ENCODE measurements at regions not wholly inside any gene's neighbourhood (a gene's known extent, or its start where the extent isn't known, plus 50 kb on each side); places are given as distances from the start of the nearest gene placed in this dataset.

GRCh38 chr12:88354691-88355090, 212.6 kb downstream of the TMTC3 start:
- no peak for DNase-seq (ENCODE audit: low spot score)
- TF ChIP-seq TAF1 (conservative IDR thresholded peaks at IDR 0.05) (no peak), MAX (IDR thresholded peaks at IDR 0.05) (no peak), HNF4A (conservative IDR thresholded peaks at IDR 0.05) (no peak), RAD21 (IDR thresholded peaks at IDR 0.05) (no peak), JUND (IDR thresholded peaks at IDR 0.05) (no peak), GABPA (IDR thresholded peaks at IDR 0.05 in 1 of 2, conservative IDR thresholded peaks at IDR 0.05 in 1 of 2) (no peak), ZBTB33 (IDR thresholded peaks at IDR 0.05) (no peak), HNF4G (IDR thresholded peaks at IDR 0.05) (no peak), ATF3 (IDR thresholded peaks at IDR 0.05) (no peak), REST (IDR thresholded peaks at IDR 0.05) (no peak), YY1 (IDR thresholded peaks at IDR 0.05) (no peak), SP1 (IDR thresholded peaks at IDR 0.05) (no peak), FOXA1 (IDR thresholded peaks at IDR 0.05) (no peak), RXRA (IDR thresholded peaks at IDR 0.05) (no peak), EGR1 (IDR thresholded peaks at IDR 0.05; ENCODE audit: low read depth in 2 of 2) (no peak), FOXA2 (IDR thresholded peaks at IDR 0.05) (no peak), NR2F2 (IDR thresholded peaks at IDR 0.05) (no peak)
- 88% methylated on average over 4 of the region's 4 CpGs for WGBS

GRCh38 chr12:88360343-88360742, 218.2 kb downstream of the TMTC3 start:
- TF ChIP-seq HNF4A (conservative IDR thresholded peaks at IDR 0.05): peak in 1 of 2 donors; percentile 25
- TF ChIP-seq RAD21 (IDR thresholded peaks at IDR 0.05): no peak
- TF ChIP-seq FOXA2 (IDR thresholded peaks at IDR 0.05): no peak
- Histone ChIP-seq H3K9me3 (ENCODE audit: control insufficient read depth in 4 of 4, low read length in 3 of 4) (no peaks in the 10 kb centered on the region), H3K4me3 (ENCODE audit: low read depth in 1 of 3, low read length in 3 of 3) (no peak overlapping the region), H3K4me1 (ENCODE audit: control insufficient read depth in 4 of 4, insufficient read depth in 4 of 4, low read length in 3 of 4) (peaks cover 0 to 8% (median 3%) of the 10 kb centered on the region in 4 donors), H3K9ac (ENCODE audit: low read depth in 1 of 2, low read length in 2 of 2) (no peak overlapping the region), H3K27me3 (ENCODE audit: control insufficient read depth in 4 of 4, insufficient read depth in 4 of 4, low read length in 3 of 4) (no peaks in the 10 kb centered on the region), H3K36me3 (ENCODE audit: control insufficient read depth in 4 of 4, insufficient read depth in 3 of 4, low read depth in 1 of 4, low read length in 3 of 4) (no peaks in the 10 kb centered on the region), H3K27ac (ENCODE audit: low read depth in 1 of 2, low read length in 2 of 2) (no peak overlapping the region)
- no peak for DNase-seq (ENCODE audit: low spot score)
- WGBS: 44% methylated on average over 1 of the region's 1 CpG

More at GRCh38 chr12:88354691-88355090, 212.6 kb downstream of the TMTC3 start:
- H3K4me1 ChIP-seq (ENCODE audit: control insufficient read depth in 4 of 4, insufficient read depth in 4 of 4, low read length in 3 of 4): no peaks in the 10 kb centered on the region
- no peaks in the 10 kb centered on the region for H3K36me3 ChIP-seq (ENCODE audit: control insufficient read depth in 4 of 4, insufficient read depth in 3 of 4, low read depth in 1 of 4, low read length in 3 of 4)
- H3K9ac ChIP-seq (ENCODE audit: low read depth in 1 of 2, low read length in 2 of 2): no peak overlapping the region
- H3K27me3 ChIP-seq (ENCODE audit: control insufficient read depth in 4 of 4, insufficient read depth in 4 of 4, low read length in 3 of 4): no peaks in the 10 kb centered on the region
- H3K27ac ChIP-seq (ENCODE audit: low read depth in 1 of 2, low read length in 2 of 2): no peak overlapping the region
- no peak overlapping the region for H3K4me3 ChIP-seq (ENCODE audit: low read depth in 1 of 3, low read length in 3 of 3)
- no peaks in the 10 kb centered on the region for H3K9me3 ChIP-seq (ENCODE audit: control insufficient read depth in 4 of 4, low read length in 3 of 4)

Data from liver (tissue), 7 donors.